GM23338 (cell line): ENCODE measurements at regions not wholly inside any gene's neighbourhood (a gene's known extent, or its start where the extent isn't known, plus 50 kb on each side); places are given as distances from the start of the nearest gene placed in this dataset.
A peak's percentile ranks its signal among the peaks of the same experiment; 100 is the strongest.

Experiments used
- ATAC-seq: fragments of 200-7000 bp; cut with Tn5 transposase; 3 replicates; pipeline ENCODE4 v1.9.1; 2020
- DNase-seq: peaks from one replicate; pipeline ENCODE4 v3.0.0-alpha.2; 2015; ENCODE audit warnings: low spot score
- H2AFZ ChIP-seq: fragments of 200-600 bp; sonication (generic); 2 replicates; pipeline ENCODE4 v1.8.0; 2016; ENCODE audit warnings: antibody characterized with exemption, mild to moderate bottlenecking, moderate library complexity
- H3F3A ChIP-seq: fragments of 200-600 bp; sonication (generic); replicated peaks from 2 replicates; pipeline ENCODE4 v1.8.0; 2017; ENCODE audit warnings: antibody characterized with exemption, mixed run types, low read depth
- H3K27ac ChIP-seq: fragments of 200-600 bp; sonication (generic); 2 replicates; pipeline ENCODE4 v1.6.1; 2016; ENCODE audit warnings: low read depth
- H3K27me3 ChIP-seq: fragments of 200-600 bp; sonication (generic); 2 replicates; pipeline ENCODE4 v1.8.0; 2016; ENCODE audit warnings: mild to moderate bottlenecking, mixed run types, moderate library complexity; ENCODE audit not compliant: insufficient read depth
- H3K36me3 ChIP-seq: fragments of 200-600 bp; sonication (generic); 2 replicates; pipeline ENCODE4 v1.8.0; 2016; ENCODE audit warnings: mild to moderate bottlenecking; ENCODE audit not compliant: insufficient read depth
- H3K4me1 ChIP-seq: fragments of 200-600 bp; sonication (generic); 2 replicates; pipeline ENCODE4 v1.8.0; 2016; ENCODE audit warnings: mild to moderate bottlenecking, moderate library complexity; ENCODE audit not compliant: insufficient read depth
- H3K4me2 ChIP-seq: fragments of 200-600 bp; sonication (generic); 2 replicates; pipeline ENCODE4 v1.7.1; 2017; ENCODE audit warnings: mixed run types
- H3K4me3 ChIP-seq: fragments of 200-600 bp; sonication (generic); 2 replicates; pipeline ENCODE4 v1.6.1; 2016; ENCODE audit warnings: mixed run types
- H3K79me2 ChIP-seq: fragments of 200-600 bp; sonication (generic); replicated peaks from 2 replicates; pipeline ENCODE4 v1.8.0; 2017; ENCODE audit warnings: mild to moderate bottlenecking; ENCODE audit not compliant: insufficient read depth
- H3K9me2 ChIP-seq: fragments of 200-600 bp; sonication (generic); 2 replicates; pipeline ENCODE4 v1.8.0; 2017; ENCODE audit not compliant: insufficient read depth
- H4K20me1 ChIP-seq: fragments of 200-600 bp; sonication (generic); replicated peaks from 2 replicates; pipeline ENCODE4 v1.8.0; 2017; ENCODE audit warnings: mild to moderate bottlenecking; ENCODE audit not compliant: insufficient read depth
- H3K27ac Mint-ChIP-seq: 2 replicates; pipeline ENCODE4 v1.8.0; 2020; ENCODE audit warnings: inconsistent platforms, mild to moderate bottlenecking, moderate library complexity, mixed read lengths
- H3K27me3 Mint-ChIP-seq: 3 replicates; pipeline ENCODE4 v1.8.0; 2022; ENCODE audit warnings: low read depth, mild to moderate bottlenecking, moderate library complexity, mixed read lengths, inconsistent platforms; ENCODE audit not compliant: insufficient read depth, poor library complexity
- H3K36me3 Mint-ChIP-seq: 3 replicates; pipeline ENCODE4 v1.8.0; 2021; ENCODE audit warnings: low read depth, mild to moderate bottlenecking, inconsistent platforms, moderate library complexity, mixed read lengths
- H3K4me1 Mint-ChIP-seq: 3 replicates; pipeline ENCODE4 v1.8.0; 2020; ENCODE audit warnings: mild to moderate bottlenecking, inconsistent platforms, mixed read lengths
- H3K4me3 Mint-ChIP-seq: 3 replicates; pipeline ENCODE4 v1.8.0; 2021; ENCODE audit warnings: moderate library complexity, mild to moderate bottlenecking, inconsistent platforms, mixed read lengths
- H3K9me3 Mint-ChIP-seq: 3 replicates; pipeline ENCODE4 v1.8.0; 2020; ENCODE audit warnings: moderate library complexity, mild to moderate bottlenecking, inconsistent platforms, mixed read lengths
- CREB1 ChIP-seq: fragments of 250-450 bp; sonication (Bioruptor Pico); IDR thresholded peaks from 2 replicates; pipeline ENCODE4 v1.5.0; 2020; ENCODE audit warnings: low read depth, mild to moderate bottlenecking, moderate library complexity
- ETS1 ChIP-seq: IDR thresholded peaks from 2 replicates; pipeline ENCODE4 v1.6.1; 2016; ENCODE audit warnings: antibody characterized with exemption
- EZH2 ChIP-seq: fragments of 200-600 bp; sonication (generic); IDR thresholded peaks from one replicate; pipeline ENCODE4 v1.8.0; 2017; ENCODE audit warnings: antibody characterized with exemption, mild to moderate bottlenecking, low read depth; ENCODE audit not compliant: unreplicated experiment
- EZH2phosphoT487 ChIP-seq: fragments of 200-600 bp; sonication (generic); IDR thresholded peaks from one replicate; pipeline ENCODE4 v1.8.1; 2018; ENCODE audit warnings: antibody characterized with exemption; ENCODE audit not compliant: unreplicated experiment
- JUNB ChIP-seq: IDR thresholded peaks from one replicate; pipeline ENCODE4 v1.6.1; 2016; ENCODE audit warnings: antibody characterized with exemption; ENCODE audit not compliant: unreplicated experiment
- POLR2AphosphoS5 ChIP-seq: IDR thresholded peaks from 2 replicates; pipeline ENCODE4 v1.6.1; 2016; ENCODE audit warnings: antibody characterized with exemption, low read depth
- STAT1 ChIP-seq: IDR thresholded peaks from one replicate; pipeline ENCODE4 v1.6.1; 2016; ENCODE audit warnings: antibody characterized with exemption; ENCODE audit not compliant: unreplicated experiment
- ZNF462 ChIP-seq: fragments of 250-450 bp; sonication (Bioruptor Pico); IDR thresholded peaks from 2 replicates; pipeline ENCODE4 v1.5.0; 2020; ENCODE audit warnings: mild to moderate bottlenecking, moderate library complexity
- TF ChIP-seq, protein P1 (sequence below): IDR thresholded peaks from one replicate; pipeline ENCODE4 v1.6.1; 2018; ENCODE audit warnings: antibody characterized with exemption; ENCODE audit not compliant: unreplicated experiment
- TF ChIP-seq, protein P2 (sequence below), 2 experiments: fragments of 200-600 bp in 1 of 2; sonication (generic) in 1 of 2; conservative IDR thresholded peaks; 2 replicates each; pipeline versions ENCODE4 v1.5.1 to v1.6.1; 2016 to 2017; ENCODE audit warnings: antibody characterized with exemption in 2 of 2, low read depth in 2 of 2, mild to moderate bottlenecking in 2 of 2, moderate library complexity in 1 of 2

DNA sequence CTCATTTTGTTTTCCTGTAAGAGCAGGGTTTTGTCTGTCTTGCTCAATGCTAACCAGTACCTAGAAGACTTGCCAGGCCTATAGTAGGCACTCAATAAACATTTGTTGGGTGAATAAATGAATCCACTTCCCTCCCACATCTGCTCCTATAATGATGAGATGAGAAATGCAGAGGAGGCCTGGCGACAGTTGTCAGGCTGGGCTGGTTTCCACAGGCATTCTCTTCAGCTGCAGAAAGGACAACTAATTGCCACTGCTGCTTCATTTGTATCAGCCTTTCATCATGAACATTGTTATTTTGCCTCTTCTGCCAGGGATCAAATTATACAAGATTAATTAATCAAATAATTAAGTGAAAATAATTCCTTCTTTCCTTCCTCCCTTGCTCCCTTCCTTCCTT lies 82.0 kb upstream of the PTHLH start:
- H3K27ac Mint-ChIP-seq, result no peak overlapping the region
- Histone ChIP-seq H3K4me3 (no peak overlapping the region), H3K4me2 (no peak overlapping the region), H3K36me3 (no peaks in the 10 kb centered on the region), H4K20me1 (no peaks in the 10 kb centered on the region), H3K9me2 (no peaks in the 10 kb centered on the region), H3K4me1 (no peaks in the 10 kb centered on the region), H3F3A (no peaks in the 10 kb centered on the region), H3K27ac (no peak overlapping the region), H3K27me3 (no peaks in the 10 kb centered on the region), H3K79me2 (no peaks in the 10 kb centered on the region), H2AFZ (peak overlapping the region; percentile 69)
- peaks cover 10% of the 10 kb centered on the region; the same call in 2 of the 3 replicates for H3K4me1 Mint-ChIP-seq
- no peaks in the 10 kb centered on the region for H3K36me3 Mint-ChIP-seq
- H3K9me3 Mint-ChIP-seq, result no peaks in the 10 kb centered on the region
- DNase-seq, result no peak
- no peak overlapping the region for H3K4me3 Mint-ChIP-seq
- TF ChIP-seq, protein P1, sequence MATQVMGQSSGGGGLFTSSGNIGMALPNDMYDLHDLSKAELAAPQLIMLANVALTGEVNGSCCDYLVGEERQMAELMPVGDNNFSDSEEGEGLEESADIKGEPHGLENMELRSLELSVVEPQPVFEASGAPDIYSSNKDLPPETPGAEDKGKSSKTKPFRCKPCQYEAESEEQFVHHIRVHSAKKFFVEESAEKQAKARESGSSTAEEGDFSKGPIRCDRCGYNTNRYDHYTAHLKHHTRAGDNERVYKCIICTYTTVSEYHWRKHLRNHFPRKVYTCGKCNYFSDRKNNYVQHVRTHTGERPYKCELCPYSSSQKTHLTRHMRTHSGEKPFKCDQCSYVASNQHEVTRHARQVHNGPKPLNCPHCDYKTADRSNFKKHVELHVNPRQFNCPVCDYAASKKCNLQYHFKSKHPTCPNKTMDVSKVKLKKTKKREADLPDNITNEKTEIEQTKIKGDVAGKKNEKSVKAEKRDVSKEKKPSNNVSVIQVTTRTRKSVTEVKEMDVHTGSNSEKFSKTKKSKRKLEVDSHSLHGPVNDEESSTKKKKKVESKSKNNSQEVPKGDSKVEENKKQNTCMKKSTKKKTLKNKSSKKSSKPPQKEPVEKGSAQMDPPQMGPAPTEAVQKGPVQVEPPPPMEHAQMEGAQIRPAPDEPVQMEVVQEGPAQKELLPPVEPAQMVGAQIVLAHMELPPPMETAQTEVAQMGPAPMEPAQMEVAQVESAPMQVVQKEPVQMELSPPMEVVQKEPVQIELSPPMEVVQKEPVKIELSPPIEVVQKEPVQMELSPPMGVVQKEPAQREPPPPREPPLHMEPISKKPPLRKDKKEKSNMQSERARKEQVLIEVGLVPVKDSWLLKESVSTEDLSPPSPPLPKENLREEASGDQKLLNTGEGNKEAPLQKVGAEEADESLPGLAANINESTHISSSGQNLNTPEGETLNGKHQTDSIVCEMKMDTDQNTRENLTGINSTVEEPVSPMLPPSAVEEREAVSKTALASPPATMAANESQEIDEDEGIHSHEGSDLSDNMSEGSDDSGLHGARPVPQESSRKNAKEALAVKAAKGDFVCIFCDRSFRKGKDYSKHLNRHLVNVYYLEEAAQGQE, result no peak
- no peak for TF ChIP-seq CREB1 (CRISPR knock-in tag)
- TF ChIP-seq ZNF462 (CRISPR knock-in tag), result no peak
- no peak for TF ChIP-seq POLR2AphosphoS5
- no peak for TF ChIP-seq STAT1
- no peak for TF ChIP-seq JUNB
- TF ChIP-seq EZH2phosphoT487, result no peak
- no peak for TF ChIP-seq EZH2
- TF ChIP-seq ETS1, result no peak
- TF ChIP-seq, protein P2, sequence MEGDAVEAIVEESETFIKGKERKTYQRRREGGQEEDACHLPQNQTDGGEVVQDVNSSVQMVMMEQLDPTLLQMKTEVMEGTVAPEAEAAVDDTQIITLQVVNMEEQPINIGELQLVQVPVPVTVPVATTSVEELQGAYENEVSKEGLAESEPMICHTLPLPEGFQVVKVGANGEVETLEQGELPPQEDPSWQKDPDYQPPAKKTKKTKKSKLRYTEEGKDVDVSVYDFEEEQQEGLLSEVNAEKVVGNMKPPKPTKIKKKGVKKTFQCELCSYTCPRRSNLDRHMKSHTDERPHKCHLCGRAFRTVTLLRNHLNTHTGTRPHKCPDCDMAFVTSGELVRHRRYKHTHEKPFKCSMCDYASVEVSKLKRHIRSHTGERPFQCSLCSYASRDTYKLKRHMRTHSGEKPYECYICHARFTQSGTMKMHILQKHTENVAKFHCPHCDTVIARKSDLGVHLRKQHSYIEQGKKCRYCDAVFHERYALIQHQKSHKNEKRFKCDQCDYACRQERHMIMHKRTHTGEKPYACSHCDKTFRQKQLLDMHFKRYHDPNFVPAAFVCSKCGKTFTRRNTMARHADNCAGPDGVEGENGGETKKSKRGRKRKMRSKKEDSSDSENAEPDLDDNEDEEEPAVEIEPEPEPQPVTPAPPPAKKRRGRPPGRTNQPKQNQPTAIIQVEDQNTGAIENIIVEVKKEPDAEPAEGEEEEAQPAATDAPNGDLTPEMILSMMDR (conservative IDR thresholded peaks at IDR 0.05; ENCODE audit: low read depth in 2 of 2), result no peak
- no peak for ATAC-seq
- H3K27me3 Mint-ChIP-seq, result no peaks in the 10 kb centered on the region
